Testis (tissue), 2 donors: ENCODE measurements at regions not wholly inside any gene's neighbourhood (a gene's known extent, or its start where the extent isn't known, plus 50 kb on each side); places are given as distances from the start of the nearest gene placed in this dataset.

Experiments used
- DNase-seq: peaks from one replicate; pipeline ENCODE4 v3.0.0-alpha.2; 2019
- H3K27ac ChIP-seq, 2 donors: fragments of 200-600 bp; sonication (generic); one replicate each; pipeline ENCODE4 v1.5.1; 2019
- H3K27me3 ChIP-seq: fragments of 200-600 bp; sonication (generic); one replicate; pipeline ENCODE4 v1.5.1; 2019
- H3K36me3 ChIP-seq: fragments of 200-600 bp; sonication (generic); one replicate; pipeline ENCODE4 v1.5.1; 2017; ENCODE audit warnings: low read depth; ENCODE audit errors: missing control alignments
- H3K4me1 ChIP-seq: fragments of 200-600 bp; sonication (generic); one replicate; pipeline ENCODE4 v1.5.1; 2019
- H3K4me3 ChIP-seq, 2 donors: fragments of 200-600 bp; sonication (generic); one replicate each; pipeline ENCODE4 v1.5.1; 2017 to 2019
- H3K9me3 ChIP-seq: fragments of 200-600 bp; sonication (generic); one replicate; pipeline ENCODE4 v1.5.1; 2017
- CTCF ChIP-seq, 3 experiments: fragments of 450-650 bp in 2 of 3; fragments of 200-600 bp in 1 of 3; sonication (generic) in 1 of 3; IDR thresholded peaks; one replicate each; pipeline ENCODE4 v1.5.1; 2016 to 2019; ENCODE audit warnings: antibody characterized with exemption in 3 of 3, mild to moderate bottlenecking in 2 of 3, moderate library complexity in 1 of 3
- POLR2A ChIP-seq: fragments of 450-650 bp; IDR thresholded peaks from one replicate; pipeline ENCODE4 v1.6.1; 2017; ENCODE audit warnings: antibody characterized with exemption, mild to moderate bottlenecking, moderate library complexity
- WGBS, 2 donors: methylation state at CpG; one replicate each; pipeline ENCODE4 v1.1.5; 2018; 5-methylcytosine and 5-hydroxymethylcytosine counted together
- intact Hi-C: fragments of 100-400 bp; cut with DNase I; formaldehyde crosslinking; loops from one replicate; pipeline ENCODE4 v1.15.1; 2023; ENCODE audit warnings: low total_unique reads

- H3K4me1 ChIP-seq: no peaks in the 10 kb centered on the region
- H3K9me3 ChIP-seq: no peaks in the 10 kb centered on the region
- no peaks in the 10 kb centered on the region for H3K36me3 ChIP-seq
- TF ChIP-seq CTCF (IDR thresholded peaks at IDR 0.05): no peak
- no peak for TF ChIP-seq POLR2A
- intact Hi-C loops: no loop called here
- no peaks in the 10 kb centered on the region for H3K27me3 ChIP-seq
- no peak overlapping the region for H3K4me3 ChIP-seq
- WGBS, 2 donors: 89 to 91% methylated on average over 10 of the region's 10 CpGs
- H3K27ac ChIP-seq: no peak overlapping the region
- no peak for DNase-seq
Measured at GRCh38 chr16:66211651-66212050, 154.8 kb upstream of the CDH5 start.

- DNase-seq: no peak
- no peaks in the 10 kb centered on the region for H3K36me3 ChIP-seq
- TF ChIP-seq POLR2A (no peak), CTCF (IDR thresholded peaks at IDR 0.05) (no peak)
- H3K27ac ChIP-seq: no peak overlapping the region
- no peak overlapping the region for H3K4me3 ChIP-seq
- no peaks in the 10 kb centered on the region for H3K4me1 ChIP-seq
- WGBS, 2 donors: 92 to 93% methylated on average over 5 of the region's 5 CpGs
- no peaks in the 10 kb centered on the region for H3K9me3 ChIP-seq
- H3K27me3 ChIP-seq: no peaks in the 10 kb centered on the region
- intact Hi-C loops: no loop called here
Measured at GRCh38 chr16:66207883-66208265, 158.6 kb upstream of the CDH5 start.

GRCh38 chr16:66207139-66207882 lies 159.2 kb upstream of the CDH5 start:
- no peak overlapping the region for H3K27ac ChIP-seq
- no peaks in the 10 kb centered on the region for H3K4me1 ChIP-seq
- no peaks in the 10 kb centered on the region for H3K9me3 ChIP-seq
- TF ChIP-seq CTCF (IDR thresholded peaks at IDR 0.05): no peak
- TF ChIP-seq POLR2A: no peak
- WGBS, 2 donors: 80 to 81% methylated on average over 11 of the region's 11 CpGs
- H3K4me3 ChIP-seq: no peak overlapping the region
- H3K27me3 ChIP-seq: no peaks in the 10 kb centered on the region
- DNase-seq: no peak
- intact Hi-C loops: no loop called here
- no peaks in the 10 kb centered on the region for H3K36me3 ChIP-seq

GRCh38 chr16:66206363-66206762 lies 160.1 kb upstream of the CDH5 start:
- intact Hi-C loops: no loop called here
- Histone ChIP-seq H3K4me3 (no peak overlapping the region), H3K9me3 (no peaks in the 10 kb centered on the region), H3K4me1 (no peaks in the 10 kb centered on the region), H3K27ac (no peak overlapping the region), H3K36me3 (no peaks in the 10 kb centered on the region), H3K27me3 (no peaks in the 10 kb centered on the region)
- no peak for TF ChIP-seq POLR2A
- no peak for TF ChIP-seq CTCF (IDR thresholded peaks at IDR 0.05)
- no peak for DNase-seq
- WGBS, 2 donors: 92 to 95% methylated on average over 4 of the region's 4 CpGs
